ENCODE measurements at regions not wholly inside any gene's neighbourhood (a gene's known extent, or its start where the extent isn't known, plus 50 kb on each side); places are given as distances from the start of the nearest gene placed in this dataset.

- TF ChIP-seq POLR2AphosphoS5 (IDR thresholded peaks at IDR 0.05; ENCODE audit: insufficient read depth, low read depth, low read length) (no peak), CTCF (IDR thresholded peaks at IDR 0.05; ENCODE audit: extremely low read depth in 1 of 2, insufficient read depth in 1 of 2, low read depth in 1 of 2, low read length in 2 of 2) (no peak)
These were observed 183.2 kb downstream of the MRPL39 start for GRCh38 chr21:25424048-25424447.

Data from endothelial cell of umbilical vein (primary cell).